Uterus (tissue), 2 donors: ENCODE measurements at regions not wholly inside any gene's neighbourhood (a gene's known extent, or its start where the extent isn't known, plus 50 kb on each side); places are given as distances from the start of the nearest gene placed in this dataset.

Source experiments
- POLR2A ChIP-seq, 2 donors: fragments of 450-650 bp; IDR thresholded peaks; one replicate each; pipeline ENCODE4 v1.6.1; 2016; ENCODE audit warnings: antibody characterized with exemption in 2 of 2, mild to moderate bottlenecking in 1 of 2, moderate library complexity in 1 of 2
- TF ChIP-seq, protein P1 (sequence below), 4 experiments: fragments of 200-600 bp in 2 of 4; fragments of 450-650 bp in 2 of 4; sonication (generic) in 2 of 4; IDR thresholded peaks; one replicate each; pipeline ENCODE4 v1.5.1; 2016 to 2019; ENCODE audit warnings: antibody characterized with exemption in 4 of 4, mild to moderate bottlenecking in 2 of 4, moderate library complexity in 1 of 4

- TF ChIP-seq, protein P1, sequence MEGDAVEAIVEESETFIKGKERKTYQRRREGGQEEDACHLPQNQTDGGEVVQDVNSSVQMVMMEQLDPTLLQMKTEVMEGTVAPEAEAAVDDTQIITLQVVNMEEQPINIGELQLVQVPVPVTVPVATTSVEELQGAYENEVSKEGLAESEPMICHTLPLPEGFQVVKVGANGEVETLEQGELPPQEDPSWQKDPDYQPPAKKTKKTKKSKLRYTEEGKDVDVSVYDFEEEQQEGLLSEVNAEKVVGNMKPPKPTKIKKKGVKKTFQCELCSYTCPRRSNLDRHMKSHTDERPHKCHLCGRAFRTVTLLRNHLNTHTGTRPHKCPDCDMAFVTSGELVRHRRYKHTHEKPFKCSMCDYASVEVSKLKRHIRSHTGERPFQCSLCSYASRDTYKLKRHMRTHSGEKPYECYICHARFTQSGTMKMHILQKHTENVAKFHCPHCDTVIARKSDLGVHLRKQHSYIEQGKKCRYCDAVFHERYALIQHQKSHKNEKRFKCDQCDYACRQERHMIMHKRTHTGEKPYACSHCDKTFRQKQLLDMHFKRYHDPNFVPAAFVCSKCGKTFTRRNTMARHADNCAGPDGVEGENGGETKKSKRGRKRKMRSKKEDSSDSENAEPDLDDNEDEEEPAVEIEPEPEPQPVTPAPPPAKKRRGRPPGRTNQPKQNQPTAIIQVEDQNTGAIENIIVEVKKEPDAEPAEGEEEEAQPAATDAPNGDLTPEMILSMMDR (IDR thresholded peaks at IDR 0.05): no peak
- TF ChIP-seq POLR2A (IDR thresholded peaks at IDR 0.05): no peak
Observed at GRCh38 chr11:98829971-98830370, 190.8 kb upstream of the CNTN5 start.
